ENCODE measurements at regions not wholly inside any gene's neighbourhood (a gene's known extent, or its start where the extent isn't known, plus 50 kb on each side); places are given as distances from the start of the nearest gene placed in this dataset.

DNA sequence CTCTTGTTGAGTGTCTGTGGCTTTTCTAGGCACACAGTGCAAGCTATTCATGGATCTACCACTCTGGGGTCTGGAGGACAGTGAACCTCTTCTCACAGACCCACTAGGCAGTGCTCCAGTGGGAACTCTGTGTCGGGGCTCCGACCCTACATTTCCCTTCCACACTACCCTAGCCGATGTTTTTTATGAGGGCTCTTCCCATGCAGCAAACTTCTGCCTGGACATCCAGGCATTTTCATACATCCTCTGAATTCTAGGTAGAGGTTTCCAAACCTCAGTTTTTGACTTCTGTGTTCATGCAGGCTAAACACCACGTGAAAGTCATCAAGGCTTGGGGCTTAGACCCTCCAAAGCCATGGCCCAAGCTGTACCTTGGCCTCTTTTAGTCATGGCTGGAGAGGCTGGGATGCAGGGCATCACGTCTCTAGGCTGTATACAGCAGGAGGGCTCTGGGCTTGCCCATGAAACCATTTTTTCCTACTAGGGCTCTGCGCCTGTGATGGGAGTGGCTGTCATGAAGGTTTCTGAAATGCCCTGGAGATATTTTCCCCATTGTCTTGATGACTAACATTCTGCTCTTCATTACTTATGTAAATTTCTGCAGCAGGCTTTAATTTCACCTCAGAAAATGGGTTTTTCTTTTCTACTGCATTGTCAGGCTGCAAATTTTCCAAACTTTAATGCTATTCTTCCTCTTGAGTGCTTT lies 249.8 kb upstream of the CPEB2 start:
- no peak for DNase-seq

DNA sequence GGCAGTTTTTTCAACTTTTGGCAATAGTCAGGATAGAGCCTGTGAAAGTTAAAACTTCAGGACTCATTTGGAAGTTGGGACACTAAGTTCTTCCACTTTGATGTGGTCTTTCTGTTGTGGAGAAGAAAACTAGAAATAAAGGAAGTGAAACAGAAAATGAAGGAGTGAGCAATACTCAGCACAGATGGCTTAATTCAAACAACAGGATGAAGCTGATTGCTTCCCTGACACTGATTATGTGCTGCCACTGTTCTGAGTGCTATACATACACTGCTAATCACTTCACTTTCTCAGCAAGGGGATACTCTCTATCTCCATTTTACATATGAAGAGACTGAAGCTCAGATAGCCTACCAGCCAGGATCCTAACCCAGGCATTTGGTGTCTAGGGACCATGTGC lies 235.1 kb upstream of the CPEB2 start:
- no peak for DNase-seq

DNA sequence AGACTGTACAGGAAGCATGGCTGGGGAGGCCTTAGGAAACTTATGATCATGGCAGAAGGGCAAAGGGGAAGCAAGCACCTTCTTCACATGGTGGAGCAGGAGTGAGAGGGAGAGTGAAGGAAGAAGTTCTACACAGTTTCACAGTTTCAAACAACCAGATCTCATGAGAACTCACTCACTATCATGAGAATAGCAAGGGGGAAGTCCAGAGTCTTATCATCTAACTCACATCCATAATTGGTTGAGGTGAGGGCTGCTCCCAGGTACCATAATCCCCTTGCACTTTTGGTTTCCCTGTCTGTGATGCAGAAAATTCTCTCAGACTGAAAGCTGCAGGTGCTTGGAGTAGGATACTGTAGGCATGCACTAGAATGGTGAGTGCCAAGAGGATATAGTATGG lies 233.8 kb upstream of the CPEB2 start:
- DNase-seq, result no peak

DNA sequence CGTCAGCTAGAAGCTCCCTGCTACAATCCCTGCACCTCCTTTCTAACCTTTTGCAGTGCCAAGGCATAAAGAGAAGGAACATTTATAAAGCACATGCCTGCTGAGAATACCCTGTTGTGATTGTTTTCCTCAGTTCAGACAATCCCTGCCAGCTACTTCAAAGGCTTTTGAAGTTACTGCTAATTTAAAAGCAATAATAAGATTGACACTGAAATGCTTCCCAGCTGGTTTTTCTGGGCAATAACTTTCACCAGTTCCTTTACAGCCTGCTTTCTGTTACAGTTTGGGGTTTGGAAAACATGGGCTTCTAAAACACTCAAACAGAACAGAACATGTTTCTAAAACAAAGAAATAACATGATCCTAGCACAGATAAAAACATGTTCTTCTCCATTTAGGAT lies 232.3 kb upstream of the CPEB2 start:
- no peak for DNase-seq

DNA sequence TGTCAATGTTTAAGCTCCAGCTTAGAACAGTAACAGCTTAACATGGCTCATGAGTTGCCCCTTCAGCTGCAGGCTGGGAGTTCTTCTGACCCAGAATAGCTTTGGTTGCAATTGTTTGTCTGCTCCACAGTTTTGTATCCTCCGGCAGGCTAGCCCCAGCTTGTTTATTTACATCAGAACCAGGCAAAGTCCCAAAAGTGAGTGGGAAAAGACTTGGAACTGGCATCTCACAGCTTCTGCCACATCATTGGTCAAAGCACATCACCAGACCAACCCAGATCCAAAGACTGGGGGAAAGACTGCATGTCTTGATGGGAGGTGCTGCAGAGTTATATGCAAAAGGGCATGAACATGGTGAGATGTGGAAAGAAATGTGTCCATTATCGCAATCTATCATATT lies 231.2 kb upstream of the CPEB2 start:
- no peak for DNase-seq

DNA sequence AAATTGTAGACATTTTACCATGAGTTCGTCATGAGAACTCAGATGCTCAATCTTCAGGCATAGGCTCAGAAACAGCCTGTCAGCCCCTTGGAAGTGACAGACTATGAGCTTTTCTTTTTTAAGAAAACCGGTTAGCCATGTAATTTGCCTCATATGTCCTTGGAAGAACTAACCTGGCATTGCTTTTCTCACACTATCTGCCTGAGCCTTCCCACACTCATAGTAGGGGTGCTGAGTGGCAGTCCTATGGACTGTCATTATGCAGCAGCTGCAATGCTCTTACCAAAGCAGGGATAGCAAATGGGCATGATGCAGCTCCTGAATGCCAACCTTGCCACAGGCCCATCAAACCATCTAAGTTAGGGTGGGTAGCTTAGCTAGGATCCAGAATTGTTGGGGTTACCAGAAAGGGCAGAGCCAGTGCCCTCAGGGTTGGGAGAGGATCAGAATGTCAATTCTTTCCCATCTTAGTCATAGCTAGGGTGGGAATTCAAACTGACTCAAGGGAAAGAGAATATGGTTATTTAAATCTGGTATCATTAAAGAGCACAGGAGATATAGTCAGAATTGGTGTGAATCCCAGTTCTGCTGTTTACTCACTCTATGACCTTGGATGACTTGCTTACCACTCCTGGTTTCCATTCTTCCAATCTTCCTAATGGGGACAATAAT lies 230.6 kb upstream of the CPEB2 start:
- DNase-seq, result no peak

DNA sequence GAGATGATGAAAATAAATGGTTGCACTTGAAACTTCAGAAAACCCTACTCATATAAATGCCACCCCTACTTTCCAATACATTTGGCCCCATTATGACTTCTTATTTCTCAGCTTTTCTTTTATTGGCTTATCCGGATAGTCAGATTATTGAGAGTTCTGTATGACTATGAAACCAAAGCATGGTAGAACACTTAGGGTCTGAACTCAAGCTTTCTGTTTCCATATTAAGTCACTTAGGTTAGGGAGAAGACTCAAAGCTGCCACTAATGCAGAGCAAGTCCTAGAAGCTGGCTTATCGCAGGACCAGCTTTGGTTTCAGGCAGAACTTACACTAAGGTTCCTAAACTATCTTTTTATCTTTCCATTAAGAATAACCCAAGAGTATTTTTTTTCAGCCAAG lies 229.9 kb upstream of the CPEB2 start:
- no peak for DNase-seq

DNA sequence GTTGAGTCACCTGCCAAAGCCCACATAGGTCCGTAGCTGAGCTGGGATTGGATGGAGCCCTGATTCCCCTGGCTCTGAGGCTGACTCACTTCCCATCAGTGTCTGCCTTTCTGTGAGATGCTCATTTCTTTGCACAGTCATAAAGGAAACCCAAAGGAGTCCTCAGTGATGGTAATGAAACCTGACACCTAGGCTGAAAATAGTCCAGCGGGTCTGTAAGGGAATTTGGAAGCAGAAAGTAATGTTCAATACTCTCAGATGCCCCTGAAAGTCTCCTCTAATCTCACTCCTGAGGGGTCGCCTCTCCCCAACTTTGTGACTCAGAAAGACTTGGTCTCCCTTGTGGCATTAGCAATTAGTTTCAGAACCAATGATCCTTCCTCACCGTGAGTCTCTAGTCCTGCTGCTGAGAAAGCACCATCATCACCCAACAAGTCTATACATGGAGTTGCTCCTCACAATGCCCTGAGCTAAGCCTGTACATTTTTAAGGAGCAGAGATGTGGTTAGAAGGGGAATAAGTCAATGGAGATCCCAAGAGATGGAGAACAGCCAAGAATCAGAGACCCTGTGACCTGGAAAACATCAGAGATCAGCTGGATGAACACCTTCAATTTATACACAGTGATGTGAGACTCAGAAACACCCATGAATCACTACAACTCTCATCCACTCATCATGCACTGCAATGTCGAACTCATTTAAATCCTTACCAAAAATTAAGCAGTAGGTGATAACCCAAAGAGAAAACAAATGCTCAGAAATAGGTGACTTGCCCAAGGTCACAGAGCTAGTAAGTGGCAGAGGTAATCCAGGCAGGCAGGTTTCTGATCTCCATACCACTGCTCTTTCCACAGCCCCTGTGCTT lies 219.0 kb upstream of the CPEB2 start:
- DNase-seq, result peak; percentile 12

DNA sequence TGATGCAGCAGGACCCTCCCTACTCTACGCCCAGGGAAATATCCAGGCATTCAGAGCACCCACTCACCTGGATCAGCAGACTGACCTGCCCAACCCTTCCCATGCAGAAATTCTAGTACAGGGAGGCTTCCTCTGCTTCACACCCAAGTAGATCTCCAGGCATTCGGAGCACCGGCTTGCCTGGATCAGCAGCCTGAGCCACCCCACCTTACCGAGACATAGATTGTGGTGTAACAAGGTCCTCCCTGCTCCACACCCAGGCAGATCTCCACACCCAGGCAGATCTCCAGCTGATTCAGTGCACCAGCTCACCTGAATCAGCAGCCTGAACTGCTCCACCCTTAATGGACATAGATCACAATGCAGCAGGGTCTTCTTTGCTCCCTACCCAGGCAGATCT lies 215.1 kb upstream of the CPEB2 start:
- no peak for DNase-seq

DNA sequence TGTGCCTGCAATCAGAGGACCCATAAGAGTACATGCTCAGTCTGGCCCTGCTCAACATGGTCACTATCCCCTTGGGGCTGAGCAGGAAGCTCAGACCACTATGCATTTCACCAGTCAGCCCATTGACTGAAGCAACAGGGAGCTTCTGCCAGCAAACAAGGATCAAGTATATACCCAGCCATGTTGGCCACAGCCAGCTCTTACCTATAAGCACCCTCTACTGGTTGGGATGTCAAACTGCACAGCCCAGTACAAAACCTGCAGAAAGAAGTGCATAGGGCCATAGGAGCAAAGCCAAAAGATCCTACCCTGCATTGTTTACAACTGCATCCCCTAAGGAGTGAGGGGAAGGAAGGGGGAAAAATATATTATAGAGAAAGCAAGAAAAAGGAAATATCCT lies 214.4 kb upstream of the CPEB2 start:
- DNase-seq, result no peak

DNA sequence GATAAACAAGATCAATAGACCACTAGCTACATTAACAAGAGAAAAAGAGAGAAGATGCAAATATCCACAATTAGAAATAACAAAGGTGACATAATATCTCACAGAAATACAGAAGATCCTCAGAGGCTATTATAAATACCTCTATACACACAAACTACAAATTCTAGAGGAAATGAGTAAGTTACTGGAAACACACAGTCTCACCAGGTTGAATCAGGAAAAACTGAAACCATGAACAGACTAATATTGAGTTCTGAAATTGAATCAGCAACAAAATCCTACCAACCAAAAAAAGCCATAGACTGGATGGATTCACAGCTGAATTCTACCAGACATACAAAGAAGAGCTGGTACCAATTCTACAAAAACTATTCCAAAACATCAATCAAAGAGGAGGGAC lies 211.8 kb upstream of the CPEB2 start:
- DNase-seq, result no peak

DNA sequence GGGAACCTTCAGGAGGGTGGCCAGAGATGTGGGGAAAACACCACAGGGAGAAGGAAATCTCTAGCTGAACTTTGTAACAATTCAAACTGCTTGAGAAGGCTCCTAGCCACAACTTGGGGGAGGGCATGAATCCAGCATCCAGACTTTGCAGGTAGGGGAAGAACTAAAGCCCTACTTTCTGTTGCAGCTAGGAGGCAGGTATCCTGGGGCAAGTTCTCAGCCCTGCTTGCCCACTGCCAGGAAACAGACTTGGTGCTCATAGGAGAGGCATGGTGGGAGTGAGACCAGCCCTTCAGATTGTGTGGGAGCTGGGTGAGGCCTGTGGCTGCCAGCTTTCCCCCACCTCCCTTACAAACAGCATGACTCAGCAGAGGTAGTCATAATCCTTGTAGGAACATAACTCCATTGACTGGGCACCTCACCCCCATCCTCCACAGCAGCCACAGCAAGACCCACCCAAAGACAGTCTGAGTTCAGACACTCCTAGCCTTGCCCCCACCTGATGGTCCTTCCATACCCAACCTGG lies 209.5 kb upstream of the CPEB2 start:
- DNase-seq, result no peak

DNA sequence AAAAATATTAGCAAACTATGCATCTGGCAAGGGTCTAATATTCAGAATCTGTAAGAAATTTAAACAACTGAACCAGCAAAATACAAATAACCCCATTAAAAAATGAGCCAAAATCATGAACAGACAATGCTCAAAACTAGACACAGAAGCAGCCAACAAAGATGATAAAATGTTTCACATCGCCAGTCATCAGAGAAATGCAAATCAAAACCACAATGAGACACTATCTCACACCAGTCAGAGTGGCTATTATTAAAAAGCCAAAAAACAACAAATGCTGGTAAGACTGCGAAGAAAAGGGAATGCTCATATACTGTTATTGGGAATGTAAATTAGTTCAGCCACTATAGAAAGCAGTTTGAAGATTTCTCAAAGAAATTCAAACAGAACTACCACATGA lies 201.3 kb upstream of the CPEB2 start:
- DNase-seq, result no peak

DNA sequence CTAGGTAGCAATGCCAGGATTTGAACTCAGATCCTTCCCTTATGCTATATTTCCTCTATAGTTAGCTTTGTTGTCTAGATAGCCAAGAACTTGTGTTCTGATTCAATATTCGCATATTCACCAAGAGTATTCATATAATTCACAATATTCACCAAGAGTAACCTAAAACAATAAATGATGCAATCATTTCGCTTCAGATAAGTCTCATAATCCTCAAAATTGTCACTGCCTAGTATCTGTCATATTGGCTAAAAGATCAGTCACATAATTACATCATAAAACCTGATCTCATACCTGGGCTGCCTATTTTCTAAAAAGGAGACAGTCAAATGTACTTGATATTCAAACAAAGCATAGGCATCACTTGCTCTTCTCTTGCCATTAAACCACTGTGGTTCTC lies 199.7 kb upstream of the CPEB2 start:
- no peak for DNase-seq

DNA sequence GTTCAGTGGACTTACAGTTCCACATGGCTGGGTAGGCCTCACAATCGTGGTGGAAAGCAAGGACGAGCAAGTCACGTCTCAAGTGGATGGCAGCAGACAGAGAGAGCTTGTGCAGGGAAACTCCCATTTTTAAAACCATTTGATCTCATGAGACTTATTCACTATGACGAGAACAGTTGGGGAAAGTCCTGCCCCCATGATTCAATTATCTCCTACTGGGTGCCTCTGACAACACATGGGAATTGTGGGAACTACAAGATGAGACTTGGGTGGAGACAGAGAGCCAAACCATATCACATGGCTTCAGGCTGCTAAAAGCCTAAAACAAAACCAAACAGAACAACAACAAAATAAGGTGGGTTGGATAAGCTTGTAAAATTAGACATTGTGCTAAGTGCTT lies 194.4 kb upstream of the CPEB2 start:
- no peak for DNase-seq

DNA sequence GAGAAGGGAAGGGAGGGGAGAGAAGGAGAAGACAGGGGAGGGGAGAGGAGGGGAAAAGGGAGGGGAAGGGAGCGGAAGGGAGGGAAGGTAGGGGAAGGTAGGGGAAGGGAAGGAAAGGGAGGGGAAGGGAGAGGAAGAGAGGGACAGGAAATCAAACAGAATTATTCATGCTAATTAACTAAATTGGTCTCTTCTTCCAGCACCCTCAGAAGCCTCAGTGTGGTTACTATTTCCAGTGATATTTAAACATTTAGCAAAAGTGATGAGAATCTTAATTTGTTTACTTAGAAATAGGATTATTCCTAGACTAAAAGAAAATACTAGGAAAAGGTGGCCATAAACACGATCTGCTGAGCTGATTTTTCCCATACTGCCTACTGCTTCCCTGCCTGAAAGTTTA lies 193.1 kb upstream of the CPEB2 start:
- DNase-seq, result no peak

DNA sequence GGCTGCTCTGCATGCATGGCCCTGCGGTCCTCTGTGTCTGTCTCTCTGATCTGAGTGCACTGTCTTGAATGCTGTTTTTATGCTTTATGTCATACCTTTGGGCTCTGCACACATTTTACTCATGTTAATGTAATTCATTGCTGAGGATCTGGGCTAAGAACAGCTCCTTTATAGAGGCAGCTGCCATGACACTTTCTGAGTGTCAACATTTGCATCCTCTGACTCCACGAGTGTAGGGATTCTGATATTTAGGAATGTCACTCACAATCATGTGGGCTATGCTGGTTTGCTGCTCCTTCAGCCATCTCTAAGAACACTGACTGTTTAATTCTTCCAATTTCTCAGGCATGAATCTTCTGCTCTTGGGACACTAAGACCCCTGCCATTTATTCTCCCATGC lies 192.2 kb upstream of the CPEB2 start:
- DNase-seq, result no peak

DNA sequence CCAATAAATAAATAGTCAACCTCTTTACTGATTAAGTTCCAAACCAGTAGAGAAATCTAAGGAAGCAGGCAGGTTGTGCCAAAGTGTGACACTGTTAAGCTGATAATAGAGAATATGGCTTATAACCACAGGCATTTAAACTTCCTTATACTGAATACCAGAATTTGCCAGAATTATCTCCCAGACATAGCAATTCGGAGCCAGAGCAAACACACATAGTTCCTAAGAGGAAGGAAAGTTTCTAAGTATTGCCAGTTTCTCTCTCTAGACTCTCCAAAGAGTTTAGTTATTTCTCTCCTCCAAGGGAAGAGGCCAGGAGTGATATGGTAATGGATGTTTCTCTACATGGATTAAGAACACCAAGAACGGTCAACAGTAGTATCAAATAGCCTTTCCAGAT lies 191.7 kb upstream of the CPEB2 start:
- DNase-seq, result no peak

DNA sequence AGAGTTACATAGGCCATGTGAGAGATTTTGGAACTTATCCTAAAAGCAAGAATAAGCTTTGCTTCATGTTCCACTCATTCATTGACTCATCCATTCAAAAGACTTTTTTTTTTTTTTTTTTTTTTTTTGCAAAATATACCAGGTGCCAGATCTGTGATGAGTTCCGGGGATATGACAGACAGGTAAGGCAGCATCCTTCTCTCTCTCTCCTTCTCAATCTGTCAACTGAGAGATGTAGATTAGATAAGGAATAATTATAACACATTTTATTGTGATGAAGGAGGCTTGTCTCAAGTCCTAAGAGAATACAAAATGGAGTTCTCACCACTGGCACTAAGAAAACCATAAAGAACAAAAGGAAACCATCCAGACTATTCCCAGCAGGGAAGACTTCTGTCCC lies 190.2 kb upstream of the CPEB2 start:
- no peak for DNase-seq

DNA sequence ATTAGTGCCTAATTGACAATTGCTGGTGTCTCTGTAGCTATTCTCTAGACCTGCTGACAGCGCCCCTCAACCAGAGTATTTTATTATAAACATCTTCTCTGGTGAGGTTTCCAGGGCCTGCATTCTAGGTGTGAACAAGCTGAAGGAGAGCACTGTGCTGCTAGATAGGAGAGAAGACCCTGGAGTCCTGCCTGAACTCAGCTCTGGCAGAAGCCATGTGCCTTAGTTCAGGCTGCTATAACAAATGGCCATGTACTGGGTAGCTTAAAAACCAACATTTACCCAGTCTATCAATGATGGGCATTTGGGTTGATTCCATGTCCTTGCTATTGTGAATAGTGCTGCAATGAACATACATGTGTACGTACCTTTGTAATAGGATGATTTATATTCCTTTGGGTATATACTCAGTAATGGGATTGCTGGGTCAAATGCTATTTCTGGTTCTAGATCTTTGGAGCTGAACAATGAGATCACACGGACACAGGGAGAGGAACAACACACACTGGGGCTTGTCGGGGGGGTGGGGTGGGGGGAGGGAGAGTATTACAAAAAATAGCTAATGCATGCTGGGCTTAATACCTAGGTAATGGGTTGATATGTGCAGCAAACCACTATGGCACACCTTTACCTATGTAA lies 185.5 kb upstream of the CPEB2 start:
- no peak for DNase-seq

DNA sequence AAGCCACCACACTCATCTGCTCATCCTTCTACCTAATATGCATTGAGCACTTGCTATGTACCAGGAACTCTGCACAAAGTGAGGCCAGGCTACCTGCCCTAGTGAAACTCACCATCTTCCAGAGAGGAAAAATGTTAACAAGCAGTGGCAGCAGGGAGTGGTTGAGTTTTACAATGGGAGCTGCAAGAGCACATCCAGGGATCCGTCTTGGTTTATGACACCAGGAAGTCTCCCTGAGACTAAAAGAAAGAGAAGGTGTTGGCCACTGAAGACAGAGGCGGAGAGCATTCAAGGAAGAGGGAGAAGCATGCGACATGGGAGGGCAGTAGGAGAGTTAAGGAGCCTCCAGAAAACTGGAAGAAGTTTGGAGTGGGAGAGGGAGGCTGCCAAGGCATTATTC lies 178.1 kb upstream of the CPEB2 start:
- no peak for DNase-seq

DNA sequence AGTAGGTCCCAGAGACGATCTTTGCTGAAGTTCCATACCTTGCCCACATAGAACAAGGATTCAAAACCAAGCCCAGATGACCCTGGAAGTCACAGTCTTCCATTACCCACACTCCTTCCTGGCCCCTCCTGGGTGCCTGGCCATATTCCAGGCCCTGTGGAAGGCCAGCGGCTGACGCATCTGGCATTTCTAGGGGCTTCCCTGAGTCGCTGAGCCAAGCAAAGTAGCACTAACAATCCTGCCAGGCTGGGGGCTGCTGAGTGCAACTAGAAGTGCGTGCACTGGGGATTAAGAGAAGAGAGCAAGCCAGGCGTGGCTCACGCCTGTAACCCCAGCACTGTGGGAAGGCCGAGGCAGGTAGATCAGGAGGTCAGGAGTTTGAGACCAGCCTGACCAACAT lies 175.2 kb upstream of the CPEB2 start:
- DNase-seq, result no peak

DNA sequence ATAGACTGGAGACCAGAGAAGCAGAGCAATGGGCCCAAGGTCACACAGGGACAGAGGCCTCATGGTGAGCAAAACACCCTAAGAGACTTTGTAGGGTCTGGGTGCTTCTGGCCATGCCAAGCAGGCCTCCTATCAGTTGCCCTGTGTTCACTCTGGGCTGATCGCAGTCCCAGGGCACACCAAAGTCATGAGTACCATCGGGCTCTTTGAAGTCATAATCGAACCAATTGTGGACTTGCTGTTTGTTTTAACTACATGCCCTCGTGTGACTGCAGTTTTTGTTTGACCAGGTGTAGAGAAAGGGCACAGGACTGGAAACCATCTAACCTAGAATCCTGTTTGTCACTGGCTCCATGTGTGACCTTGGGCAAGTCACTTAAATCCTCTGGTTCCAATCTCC lies 172.5 kb upstream of the CPEB2 start:
- DNase-seq, result no peak
